HEK293 (cell line): ENCODE measurements at regions not wholly inside any gene's neighbourhood (a gene's known extent, or its start where the extent isn't known, plus 50 kb on each side); places are given as distances from the start of the nearest gene placed in this dataset.

Experiments used
- CTCF ChIA-PET: fragments of 350-600 bp; formaldehyde crosslinking; extraction: SDS; loops from one replicate; lab custom pipeline; 2021; ENCODE audit warnings: antibody characterized with exemption; lab: Yijun Ruan, JAX
- POLR2A ChIA-PET: fragments of 300-600 bp; formaldehyde crosslinking; extraction: SDS; loops from one replicate; lab custom pipeline; 2020; ENCODE audit warnings: antibody characterized with exemption, inconsistent platforms; lab: Yijun Ruan, JAX
- H3K27ac ChIP-seq: fragments of 200-500 bp; sonication (Bioruptor generic); 2 replicates; pipeline ENCODE4 v1.5.1; 2014; ENCODE audit warnings: low read depth, low read length, control low read depth, inconsistent platforms; ENCODE audit errors: extremely low read depth
- H3K36me3 ChIP-seq, 2 experiments: fragments of 200-500 bp in 1 of 2; sonication (Bioruptor generic) in 1 of 2; 1 replicate in 1 of 2; 2 replicates in 1 of 2; pipeline ENCODE4 v1.5.1; 2014 to 2017; ENCODE audit warnings: inconsistent platforms in 2 of 2, low read length in 2 of 2; ENCODE audit not compliant: control insufficient read depth in 2 of 2, insufficient read depth in 1 of 2
- H3K4me1 ChIP-seq: fragments of 200-500 bp; sonication (Bioruptor generic); 2 replicates; pipeline ENCODE4 v1.5.1; 2014; ENCODE audit warnings: mild to moderate bottlenecking, low read length, inconsistent platforms; ENCODE audit not compliant: control insufficient read depth, insufficient read depth
- H3K4me3 ChIP-seq: 2 replicates; pipeline ENCODE4 v1.5.1; 2011; ENCODE audit warnings: low read depth, mild to moderate bottlenecking, control low read depth, low read length, moderate library complexity
- H3K9me3 ChIP-seq: fragments of 200-500 bp; sonication (Bioruptor generic); 2 replicates; pipeline ENCODE4 v1.5.1; 2014; ENCODE audit warnings: low read depth, low read length, inconsistent platforms; ENCODE audit not compliant: control insufficient read depth, insufficient read depth
- FEZF1 ChIP-seq: fragments of 450-650 bp; formaldehyde crosslinking; IDR thresholded peaks from 2 replicates; pipeline ENCODE4 v1.5.1; 2016; ENCODE audit warnings: missing biosample characterization, missing genetic modification characterization
- HOXC10 ChIP-seq: sonication (generic); formaldehyde crosslinking; IDR thresholded peaks from 2 replicates; pipeline ENCODE4 v1.8.1; 2023; ENCODE audit warnings: mild to moderate bottlenecking, missing genetic modification reagents
- KLF16 ChIP-seq: fragments of 450-650 bp; formaldehyde crosslinking; IDR thresholded peaks from 2 replicates; pipeline ENCODE4 v1.5.1; 2017; ENCODE audit warnings: missing biosample characterization, missing genetic modification characterization
- KLF9 ChIP-seq: fragments of 450-650 bp; formaldehyde crosslinking; IDR thresholded peaks from 2 replicates; pipeline ENCODE4 v1.5.1; 2016; ENCODE audit warnings: missing biosample characterization, missing genetic modification characterization, low read depth
- REPIN1 ChIP-seq: fragments of 450-650 bp; formaldehyde crosslinking; IDR thresholded peaks from 2 replicates; pipeline ENCODE4 v1.5.1; 2017; ENCODE audit warnings: missing biosample characterization, missing genetic modification characterization, low read depth
- SALL2 ChIP-seq: fragments of 450-650 bp; formaldehyde crosslinking; IDR thresholded peaks from 2 replicates; pipeline ENCODE4 v1.5.0; 2017; ENCODE audit warnings: missing biosample characterization, mild to moderate bottlenecking, missing genetic modification characterization, borderline replicate concordance
- SETDB1 ChIP-seq: IDR thresholded peaks from one replicate; pipeline ENCODE4 v1.6.1; 2017; ENCODE audit warnings: mild to moderate bottlenecking, low read length, moderate library complexity, mixed read lengths; ENCODE audit not compliant: insufficient read length
- ZNF10 ChIP-seq: fragments of 450-650 bp; formaldehyde crosslinking; IDR thresholded peaks from 2 replicates; pipeline ENCODE4 v1.5.1; 2017; ENCODE audit warnings: missing biosample characterization, missing genetic modification characterization
- ZNF214 ChIP-seq: fragments of 450-650 bp; formaldehyde crosslinking; IDR thresholded peaks from 2 replicates; pipeline ENCODE4 v1.5.1; 2017; ENCODE audit warnings: missing biosample characterization, mild to moderate bottlenecking, missing genetic modification characterization, borderline replicate concordance
- ZNF223 ChIP-seq: fragments of 450-650 bp; formaldehyde crosslinking; IDR thresholded peaks from 2 replicates; pipeline ENCODE4 v1.5.1; 2016; ENCODE audit warnings: missing biosample characterization, missing genetic modification characterization
- ZNF335 ChIP-seq: fragments of 450-650 bp; formaldehyde crosslinking; conservative IDR thresholded peaks from 2 replicates; pipeline ENCODE4 v1.5.1; 2016; ENCODE audit warnings: missing biosample characterization, missing genetic modification characterization
- ZNF510 ChIP-seq: fragments of 450-650 bp; formaldehyde crosslinking; IDR thresholded peaks from 2 replicates; pipeline ENCODE4 v1.5.1; 2018; ENCODE audit warnings: mild to moderate bottlenecking, missing genetic modification characterization, missing biosample characterization; ENCODE audit not compliant: insufficient replicate concordance
- ZNF548 ChIP-seq: fragments of 450-650 bp; formaldehyde crosslinking; IDR thresholded peaks from 2 replicates; pipeline ENCODE4 v1.5.1; 2016; ENCODE audit warnings: missing biosample characterization, missing genetic modification characterization
- ZNF624 ChIP-seq: fragments of 450-650 bp; formaldehyde crosslinking; IDR thresholded peaks from 2 replicates; pipeline ENCODE4 v1.5.1; 2017; ENCODE audit warnings: missing biosample characterization, missing genetic modification characterization
- ZNF677 ChIP-seq: fragments of 450-650 bp; IDR thresholded peaks from 2 replicates; pipeline ENCODE4 v1.5.0; 2018; ENCODE audit warnings: missing biosample characterization, mild to moderate bottlenecking, missing genetic modification characterization, moderate library complexity
- ZNF76 ChIP-seq: fragments of 450-650 bp; formaldehyde crosslinking; IDR thresholded peaks from 2 replicates; pipeline ENCODE4; 2016; ENCODE audit warnings: low read depth, missing biosample characterization, missing genetic modification characterization, borderline replicate concordance
- ZSCAN16 ChIP-seq: fragments of 450-650 bp; formaldehyde crosslinking; IDR thresholded peaks from 2 replicates; pipeline ENCODE4 v1.5.1; 2016; ENCODE audit warnings: missing biosample characterization, missing genetic modification characterization
- ZSCAN23 ChIP-seq: fragments of 450-650 bp; formaldehyde crosslinking; IDR thresholded peaks from 2 replicates; pipeline ENCODE4 v1.5.1; 2016; ENCODE audit warnings: missing biosample characterization, missing genetic modification characterization
- TF ChIP-seq, protein P1 (sequence below): fragments of 450-650 bp; formaldehyde crosslinking; conservative IDR thresholded peaks from 2 replicates; pipeline ENCODE4 v1.5.1; 2016; ENCODE audit warnings: low read depth, missing biosample characterization, missing genetic modification characterization
- TF ChIP-seq, protein P2 (sequence below): fragments of 450-650 bp; formaldehyde crosslinking; IDR thresholded peaks from 2 replicates; pipeline ENCODE4 v1.5.1; 2016; ENCODE audit warnings: missing biosample characterization, missing genetic modification characterization
- TF ChIP-seq, protein P3 (sequence below): fragments of 450-650 bp; formaldehyde crosslinking; IDR thresholded peaks from 2 replicates; pipeline ENCODE4 v1.5.0; 2017; ENCODE audit warnings: missing biosample characterization, missing genetic modification characterization, borderline replicate concordance

DNA sequence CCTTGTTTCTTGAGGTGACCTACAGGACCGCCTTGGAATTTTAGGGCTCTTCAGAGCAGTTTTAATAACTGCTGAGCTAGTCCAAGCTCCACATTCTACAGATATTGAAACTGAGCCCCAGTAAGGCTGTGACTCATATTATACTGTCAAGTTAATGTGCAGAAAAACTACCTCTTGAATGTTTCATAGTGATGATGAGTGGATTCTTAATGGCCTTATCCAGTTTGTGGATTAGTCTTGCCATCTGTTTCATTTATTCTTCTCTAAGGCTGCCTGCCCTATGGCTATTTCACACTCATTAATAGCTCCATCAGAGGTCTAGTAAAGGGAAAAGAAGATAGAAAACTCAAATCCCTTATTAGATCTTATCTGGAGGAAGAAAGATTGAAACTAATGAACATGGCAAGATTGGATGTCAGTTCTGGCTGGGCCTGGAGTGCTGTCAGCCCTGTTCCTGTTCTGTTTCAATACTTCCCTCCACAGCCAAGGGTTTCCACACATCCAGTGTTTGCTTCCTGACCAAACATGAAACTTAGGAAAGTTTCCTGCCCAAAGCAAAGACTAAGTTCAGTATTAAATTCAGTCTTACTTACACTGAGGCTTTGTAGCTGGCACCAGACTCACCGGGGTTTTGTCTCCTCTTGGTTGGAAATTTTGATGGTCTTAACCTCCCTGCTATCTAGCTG lies 215.6 kb upstream of the DMAC1 start:
- no peaks in the 10 kb centered on the region for H3K36me3 ChIP-seq
- H3K9me3 ChIP-seq, result no peaks in the 10 kb centered on the region
- no peak overlapping the region for H3K27ac ChIP-seq
- ChIA-PET CTCF (no interaction called here), POLR2A (no interaction called here)
- no peaks in the 10 kb centered on the region for H3K4me1 ChIP-seq
- no peak for TF ChIP-seq ZNF677
- H3K4me3 ChIP-seq, result no peak overlapping the region

DNA sequence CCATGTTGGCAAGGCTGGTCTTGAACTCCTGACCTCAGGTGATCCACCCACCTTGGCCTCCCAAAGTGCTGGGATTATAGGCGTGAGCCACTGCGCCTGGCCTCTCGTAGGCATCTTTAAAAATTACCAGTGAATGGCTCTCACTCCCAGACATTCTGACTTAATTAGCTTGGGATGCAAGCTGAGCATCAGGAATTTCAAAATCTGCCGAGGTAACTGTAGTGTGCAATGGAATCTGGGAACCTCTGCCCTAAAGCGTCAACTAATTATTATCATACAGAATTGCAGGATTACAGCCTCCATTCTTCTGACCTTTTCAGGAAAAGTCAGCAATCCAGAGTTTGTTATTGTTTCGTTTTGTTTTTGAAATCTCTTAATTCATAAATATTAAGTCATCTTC lies 213.4 kb upstream of the DMAC1 start:
- H3K9me3 ChIP-seq, result no peaks in the 10 kb centered on the region
- POLR2A ChIA-PET, result no interaction called here
- no peaks in the 10 kb centered on the region for H3K36me3 ChIP-seq
- H3K4me3 ChIP-seq, result no peak overlapping the region
- H3K27ac ChIP-seq, result no peak overlapping the region
- no peaks in the 10 kb centered on the region for H3K4me1 ChIP-seq
- TF ChIP-seq SALL2 (tag by site-specific recombination) (no peak), ZNF76 (tag by site-specific recombination) (no peak), ZNF624 (no peak), FEZF1 (no peak)
- CTCF ChIA-PET, result no interaction called here

DNA sequence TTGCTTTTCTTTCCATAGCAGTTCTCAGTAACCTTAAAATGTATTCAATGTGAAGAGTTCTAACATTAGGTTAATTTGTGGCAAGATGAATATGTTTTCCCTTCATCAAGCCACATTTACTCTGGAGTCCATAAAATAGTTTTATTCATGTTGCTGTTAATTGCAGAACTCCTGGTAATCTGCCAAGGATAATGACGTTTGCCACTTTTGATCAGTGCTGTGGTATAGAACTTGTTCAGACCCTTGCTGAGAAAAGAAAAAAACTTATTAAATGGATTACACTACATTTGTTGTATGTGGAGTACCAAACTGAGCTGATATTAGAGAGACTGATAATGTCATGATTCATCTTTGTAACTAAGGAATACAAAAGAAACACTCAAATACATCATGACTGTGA lies 212.4 kb upstream of the DMAC1 start:
- no peak for TF ChIP-seq KLF9 (tag by site-specific recombination)
- TF ChIP-seq ZSCAN16 (tag by site-specific recombination), result no peak
- TF ChIP-seq HOXC10, result no peak
- TF ChIP-seq ZNF223 (tag by site-specific recombination), result no peak
- no peak for TF ChIP-seq KLF16 (tag by site-specific recombination)
- TF ChIP-seq ZNF510 (tag by site-specific recombination), result no peak
- H3K36me3 ChIP-seq, result no peaks in the 10 kb centered on the region
- no peak overlapping the region for H3K4me3 ChIP-seq
- CTCF ChIA-PET, result no interaction called here
- no peak overlapping the region for H3K27ac ChIP-seq
- POLR2A ChIA-PET, result no interaction called here
- H3K4me1 ChIP-seq, result no peaks in the 10 kb centered on the region
- no peaks in the 10 kb centered on the region for H3K9me3 ChIP-seq

DNA sequence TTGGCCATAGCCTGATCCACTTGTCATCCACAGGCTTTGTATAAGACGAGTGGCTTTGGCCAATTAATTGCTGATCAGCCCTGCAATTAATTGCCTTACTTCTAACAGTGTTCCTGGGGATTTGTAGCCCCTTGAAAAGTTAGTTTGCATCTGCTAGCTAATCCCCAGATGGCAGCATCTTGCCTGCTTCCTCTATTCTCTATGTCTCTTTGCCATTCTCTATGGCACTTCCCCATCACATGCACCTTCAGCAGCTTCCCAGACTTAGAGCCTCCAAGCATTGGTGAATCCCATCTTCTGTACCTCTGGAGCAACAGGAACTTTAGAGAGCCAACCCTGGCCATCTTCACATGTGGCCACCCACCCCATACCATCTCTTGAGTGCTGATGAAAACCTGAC lies 197.0 kb upstream of the DMAC1 start:
- ChIA-PET CTCF (no interaction called here), POLR2A (no interaction called here)
- Histone ChIP-seq H3K36me3 (no peaks in the 10 kb centered on the region), H3K4me3 (no peak overlapping the region), H3K27ac (no peak overlapping the region), H3K4me1 (no peaks in the 10 kb centered on the region), H3K9me3 (no peaks in the 10 kb centered on the region)
- no peak for TF ChIP-seq ZSCAN23 (tag by site-specific recombination)
- no peak for TF ChIP-seq ZNF223 (tag by site-specific recombination)
- TF ChIP-seq ZNF10 (tag by site-specific recombination), result no peak
- TF ChIP-seq, protein P1, sequence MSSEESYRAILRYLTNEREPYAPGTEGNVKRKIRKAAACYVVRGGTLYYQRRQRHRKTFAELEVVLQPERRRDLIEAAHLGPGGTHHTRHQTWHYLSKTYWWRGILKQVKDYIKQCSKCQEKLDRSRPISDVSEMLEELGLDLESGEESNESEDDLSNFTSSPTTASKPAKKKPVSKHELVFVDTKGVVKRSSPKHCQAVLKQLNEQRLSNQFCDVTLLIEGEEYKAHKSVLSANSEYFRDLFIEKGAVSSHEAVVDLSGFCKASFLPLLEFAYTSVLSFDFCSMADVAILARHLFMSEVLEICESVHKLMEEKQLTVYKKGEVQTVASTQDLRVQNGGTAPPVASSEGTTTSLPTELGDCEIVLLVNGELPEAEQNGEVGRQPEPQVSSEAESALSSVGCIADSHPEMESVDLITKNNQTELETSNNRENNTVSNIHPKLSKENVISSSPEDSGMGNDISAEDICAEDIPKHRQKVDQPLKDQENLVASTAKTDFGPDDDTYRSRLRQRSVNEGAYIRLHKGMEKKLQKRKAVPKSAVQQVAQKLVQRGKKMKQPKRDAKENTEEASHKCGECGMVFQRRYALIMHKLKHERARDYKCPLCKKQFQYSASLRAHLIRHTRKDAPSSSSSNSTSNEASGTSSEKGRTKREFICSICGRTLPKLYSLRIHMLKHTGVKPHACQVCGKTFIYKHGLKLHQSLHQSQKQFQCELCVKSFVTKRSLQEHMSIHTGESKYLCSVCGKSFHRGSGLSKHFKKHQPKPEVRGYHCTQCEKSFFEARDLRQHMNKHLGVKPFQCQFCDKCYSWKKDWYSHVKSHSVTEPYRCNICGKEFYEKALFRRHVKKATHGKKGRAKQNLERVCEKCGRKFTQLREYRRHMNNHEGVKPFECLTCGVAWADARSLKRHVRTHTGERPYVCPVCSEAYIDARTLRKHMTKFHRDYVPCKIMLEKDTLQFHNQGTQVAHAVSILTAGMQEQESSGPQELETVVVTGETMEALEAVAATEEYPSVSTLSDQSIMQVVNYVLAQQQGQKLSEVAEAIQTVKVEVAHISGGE (tag by site-specific recombination), result no peak
- TF ChIP-seq, protein P2, sequence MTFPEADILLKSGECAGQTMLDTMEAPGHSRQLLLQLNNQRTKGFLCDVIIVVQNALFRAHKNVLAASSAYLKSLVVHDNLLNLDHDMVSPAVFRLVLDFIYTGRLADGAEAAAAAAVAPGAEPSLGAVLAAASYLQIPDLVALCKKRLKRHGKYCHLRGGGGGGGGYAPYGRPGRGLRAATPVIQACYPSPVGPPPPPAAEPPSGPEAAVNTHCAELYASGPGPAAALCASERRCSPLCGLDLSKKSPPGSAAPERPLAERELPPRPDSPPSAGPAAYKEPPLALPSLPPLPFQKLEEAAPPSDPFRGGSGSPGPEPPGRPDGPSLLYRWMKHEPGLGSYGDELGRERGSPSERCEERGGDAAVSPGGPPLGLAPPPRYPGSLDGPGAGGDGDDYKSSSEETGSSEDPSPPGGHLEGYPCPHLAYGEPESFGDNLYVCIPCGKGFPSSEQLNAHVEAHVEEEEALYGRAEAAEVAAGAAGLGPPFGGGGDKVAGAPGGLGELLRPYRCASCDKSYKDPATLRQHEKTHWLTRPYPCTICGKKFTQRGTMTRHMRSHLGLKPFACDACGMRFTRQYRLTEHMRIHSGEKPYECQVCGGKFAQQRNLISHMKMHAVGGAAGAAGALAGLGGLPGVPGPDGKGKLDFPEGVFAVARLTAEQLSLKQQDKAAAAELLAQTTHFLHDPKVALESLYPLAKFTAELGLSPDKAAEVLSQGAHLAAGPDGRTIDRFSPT (tag by site-specific recombination), result no peak
- TF ChIP-seq, protein P3, sequence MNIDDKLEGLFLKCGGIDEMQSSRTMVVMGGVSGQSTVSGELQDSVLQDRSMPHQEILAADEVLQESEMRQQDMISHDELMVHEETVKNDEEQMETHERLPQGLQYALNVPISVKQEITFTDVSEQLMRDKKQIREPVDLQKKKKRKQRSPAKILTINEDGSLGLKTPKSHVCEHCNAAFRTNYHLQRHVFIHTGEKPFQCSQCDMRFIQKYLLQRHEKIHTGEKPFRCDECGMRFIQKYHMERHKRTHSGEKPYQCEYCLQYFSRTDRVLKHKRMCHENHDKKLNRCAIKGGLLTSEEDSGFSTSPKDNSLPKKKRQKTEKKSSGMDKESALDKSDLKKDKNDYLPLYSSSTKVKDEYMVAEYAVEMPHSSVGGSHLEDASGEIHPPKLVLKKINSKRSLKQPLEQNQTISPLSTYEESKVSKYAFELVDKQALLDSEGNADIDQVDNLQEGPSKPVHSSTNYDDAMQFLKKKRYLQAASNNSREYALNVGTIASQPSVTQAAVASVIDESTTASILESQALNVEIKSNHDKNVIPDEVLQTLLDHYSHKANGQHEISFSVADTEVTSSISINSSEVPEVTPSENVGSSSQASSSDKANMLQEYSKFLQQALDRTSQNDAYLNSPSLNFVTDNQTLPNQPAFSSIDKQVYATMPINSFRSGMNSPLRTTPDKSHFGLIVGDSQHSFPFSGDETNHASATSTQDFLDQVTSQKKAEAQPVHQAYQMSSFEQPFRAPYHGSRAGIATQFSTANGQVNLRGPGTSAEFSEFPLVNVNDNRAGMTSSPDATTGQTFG (tag by site-specific recombination), result no peak
- TF ChIP-seq ZNF335 (tag by site-specific recombination), result no peak
- no peak for TF ChIP-seq ZSCAN16 (tag by site-specific recombination)
- TF ChIP-seq SETDB1, result no peak
- TF ChIP-seq REPIN1 (tag by site-specific recombination), result no peak
- no peak for TF ChIP-seq ZNF548 (tag by site-specific recombination)
- no peak for TF ChIP-seq ZNF214 (tag by site-specific recombination)
